ENCODE measurements at regions not wholly inside any gene's neighbourhood (a gene's known extent, or its start where the extent isn't known, plus 50 kb on each side); places are given as distances from the start of the nearest gene placed in this dataset.
"Not testable (repeated sequence)": the region's sequence is repeated elsewhere in the genome, so short reads cannot be mapped to it uniquely, and the experiment has no call there.

DNA sequence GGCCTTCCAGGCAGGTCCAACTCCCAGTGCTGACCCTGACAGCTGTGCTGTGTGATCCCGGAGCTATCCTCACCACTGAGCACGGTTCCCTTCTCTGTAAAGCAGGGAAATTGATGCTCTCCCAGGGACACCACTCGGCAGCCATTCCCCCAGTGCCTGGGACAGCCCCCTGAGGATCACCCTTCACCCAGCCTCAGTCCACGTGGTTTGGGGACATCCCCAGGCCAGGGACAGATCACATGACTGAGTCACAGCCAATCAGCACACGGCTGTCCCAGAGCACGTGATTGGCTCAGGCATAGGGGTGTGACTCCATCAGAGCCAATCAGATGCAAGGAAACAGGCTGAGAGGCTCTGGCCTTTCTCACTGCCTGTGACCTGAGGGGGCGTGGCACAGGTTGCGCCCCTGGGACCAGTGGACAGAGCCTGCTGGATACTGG lies 68.8 kb upstream of the SFSWAP start:
- no peak for DNase-seq

DNA sequence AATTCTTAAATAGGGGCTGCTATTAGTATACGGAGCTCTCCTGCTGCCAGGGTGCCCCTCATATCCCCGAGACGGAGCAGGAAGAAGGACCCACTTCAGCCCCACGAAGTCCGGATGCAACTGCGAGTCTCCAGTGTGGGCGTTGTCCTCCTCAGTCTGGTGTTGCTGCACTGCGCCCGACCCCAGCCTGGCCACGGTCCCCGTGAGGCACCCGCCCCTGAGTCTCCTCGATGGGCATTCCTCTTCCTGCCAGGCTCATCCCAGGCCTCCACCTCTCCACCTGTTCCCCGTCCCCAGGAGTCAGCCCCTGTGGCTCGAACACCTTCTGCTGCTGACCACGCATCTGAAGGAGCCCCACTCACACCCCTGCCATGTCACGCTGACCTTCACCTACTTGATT lies 68.1 kb upstream of the SFSWAP start:
- no peak for DNase-seq

DNA sequence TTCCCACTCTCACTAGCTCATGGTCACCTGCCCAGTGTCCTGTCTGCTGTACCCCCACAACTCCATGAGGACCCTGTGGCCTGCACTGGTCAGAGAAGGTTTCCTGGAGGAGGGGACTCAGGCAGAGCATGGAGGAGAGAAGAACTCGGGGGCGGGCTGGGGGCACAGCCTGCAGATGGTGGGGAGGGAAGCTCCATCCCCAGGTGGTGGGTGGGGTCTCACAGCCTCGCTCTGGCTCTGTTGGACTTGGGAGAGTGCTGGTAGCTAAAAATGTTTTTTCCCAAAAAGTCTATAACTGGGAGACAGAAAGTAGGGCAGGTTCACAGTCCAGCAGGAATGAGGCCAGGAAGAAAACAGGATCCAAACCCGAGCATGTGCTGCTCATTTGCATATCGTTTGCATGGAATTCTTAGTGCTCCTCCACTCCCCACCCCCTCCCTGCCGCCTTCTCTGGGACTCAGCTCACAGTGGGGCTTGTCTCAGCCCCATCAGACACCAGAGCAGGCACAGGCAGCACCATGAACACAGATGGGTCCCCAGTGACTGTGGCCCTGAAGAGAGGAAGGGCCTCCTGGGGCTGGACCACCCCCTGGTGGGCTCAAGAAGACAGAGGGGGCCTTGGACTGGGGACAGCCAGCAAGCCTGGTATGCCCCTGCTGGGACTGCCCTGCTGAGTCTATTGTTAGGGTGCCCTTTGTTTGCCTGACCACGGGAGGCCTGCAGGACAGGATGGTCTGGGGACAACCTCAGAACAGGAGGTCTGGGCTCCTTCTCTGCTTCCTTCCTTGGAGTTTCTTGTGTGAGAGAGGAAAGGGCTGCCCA lies 67.0 kb upstream of the SFSWAP start:
- DNase-seq, result no peak

DNA sequence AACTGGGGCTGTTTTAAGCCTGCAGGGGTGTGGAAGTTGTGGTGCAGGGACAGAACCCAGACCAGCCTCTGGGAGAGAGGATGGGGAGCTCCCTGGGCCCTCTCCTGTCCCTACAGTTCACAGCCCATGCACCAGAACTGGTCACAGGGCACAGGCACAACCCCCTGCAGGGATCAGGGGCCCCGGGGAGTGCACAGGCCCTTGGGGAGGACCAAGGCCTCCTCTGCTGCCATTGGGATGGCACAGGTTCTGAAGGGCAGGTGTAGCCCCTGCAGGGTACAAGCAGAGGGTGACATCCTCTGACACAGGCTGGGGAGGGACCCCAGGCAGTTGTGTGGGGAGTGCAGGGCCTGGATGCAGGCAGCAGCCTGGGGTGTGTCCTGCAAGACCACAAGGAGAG lies 66.4 kb upstream of the SFSWAP start:
- no peak for DNase-seq

DNA sequence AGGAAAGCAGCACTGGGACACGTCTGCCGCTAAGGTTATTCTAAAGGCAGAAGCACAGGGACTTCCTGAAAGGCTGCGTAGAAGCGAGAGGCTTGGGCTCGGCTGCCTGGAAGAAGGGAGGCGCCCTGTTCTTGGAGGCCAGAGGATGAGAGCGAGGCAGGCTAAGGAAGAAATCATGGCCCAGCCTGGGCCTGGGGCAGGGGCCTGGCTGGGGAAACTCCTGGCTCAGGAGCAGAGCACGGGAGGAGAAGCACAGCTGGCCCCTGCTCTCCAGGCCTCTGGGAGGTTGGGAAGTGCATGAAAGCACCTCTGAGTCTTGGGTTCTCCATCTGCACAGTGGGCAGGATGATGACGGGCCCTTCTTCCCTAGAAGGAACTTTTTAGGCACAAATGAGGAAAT lies 66.0 kb upstream of the SFSWAP start:
- not testable (repeated sequence) for DNase-seq

DNA sequence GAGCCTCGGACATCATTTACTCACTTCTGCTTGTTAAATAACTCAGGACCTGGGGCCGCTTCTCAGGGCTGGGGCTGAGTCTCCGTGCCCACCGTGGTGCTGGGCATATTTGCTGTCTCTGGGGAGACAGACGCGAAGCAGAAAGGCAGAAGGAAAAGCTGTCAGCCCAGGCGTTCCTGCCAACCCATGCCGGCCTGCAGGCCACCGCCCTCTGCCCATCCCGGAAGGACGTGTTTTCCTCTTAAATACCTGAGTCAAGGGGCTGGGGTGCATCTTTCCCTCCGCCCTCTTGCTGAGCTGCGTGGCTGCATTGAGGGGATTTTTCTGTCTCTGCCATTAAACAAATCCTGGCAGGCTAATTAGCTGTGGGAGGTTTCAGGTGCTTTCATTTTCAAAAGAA lies 65.3 kb upstream of the SFSWAP start:
- DNase-seq, result not testable (repeated sequence)

DNA sequence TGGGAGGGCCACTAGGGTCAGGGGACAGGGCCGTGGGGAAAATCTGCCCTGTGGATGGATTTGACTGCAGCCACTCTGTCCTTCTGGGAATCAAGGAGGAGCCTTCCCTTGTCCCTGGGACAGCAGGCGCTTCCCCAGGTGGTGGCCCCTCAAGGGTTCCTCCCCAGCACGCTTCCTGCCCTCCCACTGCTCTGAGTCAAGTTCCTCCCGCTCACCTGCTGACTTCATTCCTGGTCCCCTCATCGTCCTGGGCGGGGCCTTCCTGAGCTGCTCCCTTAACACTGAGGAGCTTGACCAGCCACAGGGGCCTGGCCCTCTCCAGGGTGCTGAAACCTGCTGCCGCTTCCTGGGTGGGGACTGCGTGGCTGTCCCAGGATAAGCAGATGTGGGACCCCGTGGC lies 64.4 kb upstream of the SFSWAP start:
- not testable (repeated sequence) for DNase-seq

DNA sequence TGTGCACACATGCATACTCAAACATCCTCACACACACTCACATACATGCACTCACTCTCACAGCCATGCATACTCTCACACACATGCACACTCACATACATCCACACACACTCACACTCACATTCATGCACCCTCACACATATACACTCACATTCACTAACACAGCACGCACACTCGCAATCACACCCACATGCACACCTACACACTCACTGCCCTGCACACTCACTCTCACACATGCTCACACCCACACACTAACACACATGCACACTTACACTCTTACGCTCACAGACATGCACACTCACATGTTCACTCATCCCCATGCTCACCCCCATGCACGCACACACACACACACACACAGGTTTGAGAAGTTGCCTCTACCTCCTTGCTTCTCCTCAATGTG lies 63.2 kb upstream of the SFSWAP start:
- DNase-seq, result no peak

DNA sequence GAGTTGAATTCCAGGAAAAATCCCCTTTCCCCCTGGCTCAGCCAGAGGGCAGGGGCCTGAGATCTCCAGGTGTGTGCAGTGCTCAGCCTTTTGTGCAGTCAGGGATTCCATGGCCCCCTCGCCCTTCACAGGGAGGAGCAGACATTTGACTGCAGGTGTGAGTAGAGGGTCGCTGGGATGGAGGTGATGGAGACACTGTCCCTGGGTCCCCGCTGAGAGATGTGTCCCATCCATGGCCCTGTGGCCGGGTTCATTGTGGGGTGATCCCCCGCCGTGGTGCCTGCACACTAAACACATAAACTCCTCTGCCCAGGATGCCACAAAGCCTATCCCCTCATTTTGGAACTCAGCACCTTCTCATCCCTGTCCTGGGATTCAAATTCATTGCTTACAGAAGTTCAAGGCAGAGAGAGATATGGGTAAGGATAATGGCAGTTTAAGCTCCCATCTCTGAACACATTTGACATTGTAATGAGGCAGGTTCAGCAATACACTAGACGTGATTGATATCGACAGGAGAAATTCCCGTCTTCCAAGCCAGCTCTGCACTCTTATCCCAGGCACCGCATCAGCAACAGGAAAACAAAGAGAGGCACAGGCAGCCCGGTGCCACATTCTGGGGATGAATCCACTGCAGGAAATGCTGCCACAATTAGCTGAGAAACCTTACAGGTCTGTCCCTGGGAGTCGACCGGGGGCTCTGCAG lies 55.3 kb upstream of the SFSWAP start:
- DNase-seq, result not testable (repeated sequence)

DNA sequence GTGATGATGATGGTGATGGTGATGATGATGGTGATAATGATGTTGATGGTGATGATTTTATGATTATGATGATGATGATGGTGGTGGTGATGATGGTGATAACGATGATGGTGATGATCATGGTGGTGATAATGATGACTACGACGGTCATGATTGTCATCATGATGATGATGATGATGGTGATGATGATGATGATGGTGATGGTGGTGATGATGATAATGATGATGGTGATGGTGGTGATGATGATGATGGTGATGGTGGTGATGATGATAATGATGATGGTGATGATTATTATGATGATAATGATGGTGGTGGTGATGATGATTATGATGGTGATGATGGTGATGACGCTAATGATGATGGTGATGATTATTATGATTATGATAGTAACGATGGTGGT lies 54.1 kb upstream of the SFSWAP start:
- not testable (repeated sequence) for DNase-seq

DNA sequence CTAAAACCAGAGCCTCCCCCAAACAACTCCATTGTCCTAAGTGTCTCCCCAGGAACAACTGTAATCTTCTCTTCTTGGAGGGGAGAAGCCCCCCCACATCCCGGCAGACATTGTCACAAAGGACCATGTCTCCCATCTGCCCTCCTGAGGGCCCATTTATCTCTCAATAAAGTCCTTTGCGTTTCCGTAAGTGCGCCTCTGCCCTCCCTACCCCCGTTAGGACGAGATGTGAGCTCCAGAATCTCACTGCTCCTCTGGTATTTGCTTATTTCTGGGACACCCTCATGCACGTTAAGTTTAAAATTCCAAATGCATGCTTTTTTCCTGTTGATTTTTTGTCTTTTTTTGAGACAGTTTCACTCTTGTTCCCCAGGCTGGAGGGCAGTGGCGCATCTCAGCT lies 52.3 kb upstream of the SFSWAP start:
- not testable (repeated sequence) for DNase-seq

DNA sequence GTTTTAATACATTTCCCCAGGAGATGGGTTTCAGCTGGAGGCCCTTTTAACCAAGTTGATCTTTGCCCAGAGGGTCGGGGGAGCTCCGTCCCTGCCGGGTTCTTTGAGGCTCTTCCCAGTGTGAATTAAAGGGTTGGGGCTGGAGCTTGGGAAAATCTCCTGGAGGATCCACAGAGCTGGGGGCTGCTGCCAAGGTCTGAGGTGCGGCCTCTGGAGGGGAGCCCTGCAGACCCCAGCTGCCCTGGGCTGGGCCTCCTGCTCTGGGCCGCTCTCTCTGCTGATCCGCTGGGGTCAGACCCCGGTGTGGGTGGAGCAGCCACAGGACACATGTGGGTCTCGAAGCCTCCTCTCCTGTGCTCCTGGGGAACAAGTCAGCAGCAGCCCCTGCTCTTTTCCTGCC lies 51.4 kb upstream of the SFSWAP start:
- DNase-seq, result not testable (repeated sequence)

DNA sequence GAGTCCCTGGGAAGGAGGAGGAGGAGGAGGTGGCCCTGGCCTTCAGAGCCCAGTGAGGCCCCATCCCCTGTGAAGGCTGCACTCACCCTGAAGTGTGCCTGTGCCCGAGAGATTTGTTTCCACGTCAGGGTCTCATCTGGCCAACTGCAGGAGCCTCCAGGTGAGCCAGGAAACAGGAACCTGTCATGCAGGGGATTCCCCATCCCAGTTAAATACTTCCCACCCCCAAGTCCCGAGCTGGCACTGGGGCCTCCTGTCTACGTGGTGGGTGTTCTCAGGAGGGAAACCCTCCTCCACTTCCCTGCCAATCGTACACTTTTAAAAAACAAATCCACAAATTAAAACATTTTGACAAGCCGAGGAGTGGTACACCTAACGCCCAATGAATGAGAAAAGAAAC lies 50.9 kb upstream of the SFSWAP start:
- DNase-seq, result not testable (repeated sequence)

DNA sequence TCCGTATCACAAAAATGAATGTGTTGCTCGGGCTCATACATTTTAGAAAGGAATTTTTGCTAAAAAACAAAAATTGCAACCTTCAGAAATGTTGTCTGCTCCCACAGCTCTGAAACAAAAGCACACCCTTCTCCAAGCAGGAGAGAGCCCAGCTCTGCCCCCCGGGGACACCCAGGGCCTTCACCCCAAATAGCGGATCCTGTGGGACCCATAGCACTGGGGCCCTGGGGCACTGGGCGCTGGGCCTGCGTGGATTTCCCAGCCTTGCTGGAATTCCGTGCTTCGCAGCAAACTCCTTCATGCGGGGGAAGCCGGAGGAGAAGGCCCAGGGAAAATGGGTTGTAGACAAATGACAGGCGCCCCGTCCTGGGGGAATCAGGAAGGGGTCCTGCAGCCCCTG lies 50.5 kb upstream of the SFSWAP start:
- not testable (repeated sequence) for DNase-seq
